BLaER1 (cell line): ENCODE measurements at regions not wholly inside any gene's neighbourhood (a gene's known extent, or its start where the extent isn't known, plus 50 kb on each side); places are given as distances from the start of the nearest gene placed in this dataset.

Experiments
- H3K27ac ChIP-seq: shearing (Covaris generic); formaldehyde crosslinking; 2 replicates; pipeline ENCODE4 v1.8.1; 2022
- H3K27me3 ChIP-seq: shearing (Covaris generic); formaldehyde crosslinking; 2 replicates; pipeline ENCODE4 v1.8.1; 2022
- H3K36me3 ChIP-seq: shearing (Covaris generic); formaldehyde crosslinking; 2 replicates; pipeline ENCODE4 v1.8.1; 2022
- H3K4me1 ChIP-seq: shearing (Covaris generic); formaldehyde crosslinking; 2 replicates; pipeline ENCODE4 v1.8.1; 2022
- H3K4me2 ChIP-seq: shearing (Covaris generic); formaldehyde crosslinking; 2 replicates; pipeline ENCODE4 v1.8.1; 2022
- H3K4me3 ChIP-seq: shearing (Covaris generic); formaldehyde crosslinking; 2 replicates; pipeline ENCODE4 v1.8.1; 2022
- H3K9ac ChIP-seq: shearing (Covaris generic); formaldehyde crosslinking; 2 replicates; pipeline ENCODE4 v1.8.1; 2022
- H3K9me3 ChIP-seq: shearing (Covaris generic); formaldehyde crosslinking; 2 replicates; pipeline ENCODE4 v1.8.1; 2022
- H4K20me1 ChIP-seq: shearing (Covaris generic); formaldehyde crosslinking; 2 replicates; pipeline ENCODE4 v1.8.1; 2022
- Cebpa-rat ChIP-seq: shearing (Covaris generic); IDR thresholded peaks from 2 replicates; pipeline ENCODE4 v1.8.1; 2022

DNA sequence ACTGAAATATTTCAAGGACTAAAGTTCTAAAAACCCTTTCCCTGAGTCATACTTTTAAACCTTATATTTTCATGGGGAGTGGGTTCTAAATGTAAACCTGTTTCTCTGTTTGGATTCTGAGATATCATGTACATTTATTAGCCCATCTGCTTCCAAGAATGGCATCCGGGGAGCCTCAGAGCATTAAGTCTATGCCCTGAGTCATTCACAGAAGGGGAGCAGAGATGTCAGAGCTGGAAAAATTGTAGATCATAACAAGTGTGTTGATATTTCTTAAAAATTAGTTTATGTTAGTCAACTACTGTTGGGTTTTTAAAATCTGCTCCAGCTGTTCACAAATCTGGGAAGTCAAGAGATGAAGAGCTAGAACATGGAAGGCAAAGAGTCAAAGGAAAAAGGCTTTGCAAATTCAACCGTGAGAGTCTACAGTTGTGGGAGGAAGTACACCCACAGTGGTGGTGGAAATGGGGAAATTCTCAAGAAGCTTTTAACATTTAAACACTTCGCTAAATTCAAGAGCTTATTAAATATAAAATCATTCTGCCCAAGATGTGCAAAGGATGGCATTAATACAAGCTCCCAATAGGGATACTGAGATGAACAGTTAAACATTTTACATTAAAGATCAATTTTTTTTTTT is 70.5 kb upstream of the FLRT2 start:
- Histone ChIP-seq H3K9ac (no peak overlapping the region), H3K4me2 (no peak overlapping the region), H3K4me1 (no peaks in the 10 kb centered on the region), H3K27ac (no peak overlapping the region), H4K20me1 (no peaks in the 10 kb centered on the region), H3K36me3 (no peaks in the 10 kb centered on the region), H3K27me3 (no peaks in the 10 kb centered on the region), H3K9me3 (no peaks in the 10 kb centered on the region), H3K4me3 (no peak overlapping the region)
- no peak for TF ChIP-seq Cebpa-rat

DNA sequence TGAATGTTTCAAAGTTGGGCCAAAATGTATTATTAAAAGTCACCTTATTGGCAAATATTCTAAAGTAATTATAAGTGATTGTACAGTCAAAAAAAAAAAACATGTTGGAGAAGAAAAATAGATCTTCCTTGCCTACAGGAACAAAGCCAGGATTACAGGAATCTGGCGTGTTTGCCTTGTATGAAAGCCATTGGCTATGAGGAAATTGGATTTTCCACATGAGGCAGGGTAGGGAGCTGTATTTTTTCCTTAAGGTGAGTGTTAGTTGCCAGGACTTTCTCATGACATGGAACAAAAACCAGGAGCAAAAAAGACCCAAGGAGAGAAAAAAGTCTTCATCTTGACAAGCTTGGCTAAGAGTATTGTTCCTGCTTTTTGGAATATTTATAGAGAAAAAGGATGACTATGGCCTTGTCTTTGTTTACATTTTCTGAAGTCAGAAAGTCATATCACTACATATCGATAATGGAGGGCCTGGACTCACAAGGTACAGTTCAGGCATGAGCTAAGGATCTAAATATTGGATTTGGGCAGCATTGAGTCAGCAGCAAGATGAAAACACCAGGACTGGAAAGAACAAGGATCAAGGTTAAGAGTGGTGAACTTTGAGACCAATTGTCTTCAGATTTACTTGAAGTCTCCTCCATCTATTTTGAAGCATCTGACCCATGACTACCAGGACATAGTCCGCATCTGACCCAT is 68.4 kb upstream of the FLRT2 start:
- H4K20me1 ChIP-seq, result no peaks in the 10 kb centered on the region
- no peaks in the 10 kb centered on the region for H3K36me3 ChIP-seq
- no peaks in the 10 kb centered on the region for H3K9me3 ChIP-seq
- TF ChIP-seq Cebpa-rat, result no peak
- no peak overlapping the region for H3K4me2 ChIP-seq
- no peak overlapping the region for H3K27ac ChIP-seq
- no peak overlapping the region for H3K4me3 ChIP-seq
- no peaks in the 10 kb centered on the region for H3K27me3 ChIP-seq
- no peak overlapping the region for H3K9ac ChIP-seq
- H3K4me1 ChIP-seq, result no peaks in the 10 kb centered on the region

DNA sequence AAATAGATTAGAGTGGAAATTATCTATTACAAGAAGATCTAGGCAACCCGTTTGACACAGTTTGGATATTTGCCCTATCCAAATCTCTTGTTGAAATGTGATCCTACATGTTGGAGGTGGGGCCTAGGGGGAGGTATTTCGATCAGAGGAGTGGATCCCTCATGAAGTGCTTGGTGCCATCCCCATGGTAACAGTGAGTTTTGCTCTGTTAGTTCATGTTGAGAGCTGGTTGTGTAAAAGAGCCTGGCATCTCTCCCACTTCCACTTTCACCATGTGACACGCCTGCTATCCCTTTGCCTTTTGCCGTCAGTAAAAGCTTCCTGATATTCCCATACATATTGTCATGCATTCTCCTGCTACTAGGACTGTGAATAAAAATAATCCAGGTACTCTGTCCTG is 66.4 kb upstream of the FLRT2 start:
- TF ChIP-seq Cebpa-rat, result no peak
- Histone ChIP-seq H3K9ac (no peak overlapping the region), H3K27me3 (no peaks in the 10 kb centered on the region), H3K27ac (no peak overlapping the region), H3K9me3 (no peaks in the 10 kb centered on the region), H3K4me3 (no peak overlapping the region), H4K20me1 (no peaks in the 10 kb centered on the region), H3K4me1 (no peaks in the 10 kb centered on the region), H3K36me3 (no peaks in the 10 kb centered on the region), H3K4me2 (no peak overlapping the region)

DNA sequence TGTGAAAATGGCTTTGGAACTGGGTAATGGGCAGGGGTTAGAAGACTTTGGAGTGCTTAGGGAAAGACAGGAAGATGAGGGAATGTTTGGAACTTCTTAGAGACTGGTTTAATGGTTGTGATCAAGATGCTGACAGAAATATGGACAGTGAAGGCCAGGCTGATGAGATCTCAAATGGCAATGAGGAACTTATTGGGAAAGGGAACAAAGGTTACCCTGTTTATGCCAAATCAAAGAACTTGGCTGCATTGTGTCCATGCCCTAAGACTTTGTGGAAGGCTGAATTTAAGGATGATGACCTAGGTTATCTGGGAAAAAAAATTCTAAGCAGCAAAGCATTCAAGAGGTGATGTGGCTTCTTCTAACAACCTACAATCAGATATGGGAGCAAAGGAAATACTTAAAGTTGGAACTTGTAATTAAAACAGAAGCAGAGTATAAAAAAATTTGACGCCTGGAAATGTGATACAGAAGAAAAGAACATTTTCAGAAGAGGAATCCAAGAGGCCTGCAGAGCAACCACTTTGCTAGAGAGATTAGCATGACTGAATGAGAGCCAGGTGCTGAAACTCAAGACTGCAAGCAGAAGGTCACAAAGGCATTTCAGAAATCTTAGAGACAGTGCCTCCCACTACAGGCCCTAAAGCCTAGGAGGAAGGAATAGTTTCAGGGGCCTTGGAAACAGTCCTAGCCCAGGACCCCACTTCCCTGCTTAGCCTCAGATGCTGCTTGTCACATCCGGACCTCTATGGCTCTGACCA is 65.6 kb upstream of the FLRT2 start:
- Histone ChIP-seq H3K9me3 (no peaks in the 10 kb centered on the region), H3K4me2 (no peak overlapping the region), H3K4me1 (no peaks in the 10 kb centered on the region), H3K27ac (no peak overlapping the region), H3K9ac (no peak overlapping the region), H3K4me3 (no peak overlapping the region), H4K20me1 (no peaks in the 10 kb centered on the region), H3K27me3 (no peaks in the 10 kb centered on the region), H3K36me3 (no peaks in the 10 kb centered on the region)
- no peak for TF ChIP-seq Cebpa-rat

DNA sequence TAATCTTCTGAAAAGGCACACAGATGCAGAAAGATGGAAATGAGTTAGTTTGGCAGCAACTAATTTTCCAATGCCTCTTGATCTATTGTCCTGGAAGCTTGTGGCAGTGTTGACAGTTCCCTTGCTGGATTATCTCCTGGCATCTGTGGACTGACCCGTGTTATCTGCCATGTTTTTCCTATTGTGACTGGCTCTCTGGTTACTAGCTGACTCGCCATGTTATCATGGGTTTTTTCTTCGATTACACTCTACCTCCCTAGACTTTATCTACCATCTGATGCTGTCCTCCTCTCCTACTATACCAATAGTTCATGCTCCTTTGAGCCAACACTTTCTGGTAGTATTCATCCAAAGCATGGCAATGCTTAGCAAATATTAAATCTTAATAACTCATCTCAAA is 63.3 kb upstream of the FLRT2 start:
- H3K36me3 ChIP-seq, result no peaks in the 10 kb centered on the region
- no peaks in the 10 kb centered on the region for H3K4me1 ChIP-seq
- H3K9me3 ChIP-seq, result no peaks in the 10 kb centered on the region
- no peak overlapping the region for H3K4me3 ChIP-seq
- H3K27me3 ChIP-seq, result no peaks in the 10 kb centered on the region
- H3K27ac ChIP-seq, result no peak overlapping the region
- no peak overlapping the region for H3K9ac ChIP-seq
- no peak overlapping the region for H3K4me2 ChIP-seq
- H4K20me1 ChIP-seq, result no peaks in the 10 kb centered on the region
- no peak for TF ChIP-seq Cebpa-rat

DNA sequence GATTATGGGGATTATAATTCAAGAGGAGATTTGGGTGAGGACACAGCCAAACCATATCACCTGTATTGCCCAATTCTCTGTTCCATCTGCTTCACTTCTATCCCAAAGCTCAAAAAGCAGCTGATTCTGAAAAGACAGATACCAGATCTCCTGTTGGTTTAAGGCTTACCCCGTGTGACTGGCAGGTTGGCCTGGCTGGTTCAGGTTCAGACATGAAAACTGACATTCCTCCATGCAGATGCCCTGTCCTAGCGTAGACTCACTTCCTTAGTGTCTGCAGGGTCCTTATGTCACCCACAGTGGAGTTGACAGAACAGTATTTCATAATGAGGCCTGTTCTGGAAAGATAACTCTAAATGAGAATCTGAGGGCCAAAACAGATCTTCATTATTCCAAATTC is 61.1 kb upstream of the FLRT2 start:
- no peaks in the 10 kb centered on the region for H4K20me1 ChIP-seq
- H3K4me1 ChIP-seq, result no peaks in the 10 kb centered on the region
- no peak overlapping the region for H3K9ac ChIP-seq
- no peaks in the 10 kb centered on the region for H3K27me3 ChIP-seq
- H3K9me3 ChIP-seq, result no peaks in the 10 kb centered on the region
- no peak overlapping the region for H3K4me3 ChIP-seq
- no peak overlapping the region for H3K4me2 ChIP-seq
- no peak overlapping the region for H3K27ac ChIP-seq
- no peaks in the 10 kb centered on the region for H3K36me3 ChIP-seq
- no peak for TF ChIP-seq Cebpa-rat

DNA sequence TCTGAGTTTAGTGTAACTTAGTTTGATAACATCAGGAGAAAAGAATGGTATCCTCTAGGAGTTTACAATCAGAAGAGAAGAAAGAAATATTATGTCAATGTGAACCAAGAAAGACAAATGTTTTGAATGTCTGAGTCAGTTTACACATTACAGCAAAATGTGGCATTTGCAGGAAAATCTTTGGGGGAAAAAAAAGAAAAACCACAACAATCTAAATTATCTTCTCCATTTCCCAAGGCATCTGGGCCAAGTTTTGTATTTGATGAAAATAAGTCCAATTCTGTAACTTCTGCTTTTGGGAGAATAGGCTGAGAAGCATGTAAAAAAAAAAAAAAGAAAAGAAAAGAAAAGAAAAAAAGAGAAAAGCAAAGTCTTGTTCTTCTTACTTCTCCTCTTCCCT is 58.8 kb upstream of the FLRT2 start:
- H3K4me3 ChIP-seq, result no peak overlapping the region
- H3K36me3 ChIP-seq, result no peaks in the 10 kb centered on the region
- H3K27ac ChIP-seq, result no peak overlapping the region
- H4K20me1 ChIP-seq, result no peaks in the 10 kb centered on the region
- no peaks in the 10 kb centered on the region for H3K27me3 ChIP-seq
- no peaks in the 10 kb centered on the region for H3K4me1 ChIP-seq
- no peaks in the 10 kb centered on the region for H3K9me3 ChIP-seq
- no peak overlapping the region for H3K9ac ChIP-seq
- no peak for TF ChIP-seq Cebpa-rat
- H3K4me2 ChIP-seq, result no peak overlapping the region

DNA sequence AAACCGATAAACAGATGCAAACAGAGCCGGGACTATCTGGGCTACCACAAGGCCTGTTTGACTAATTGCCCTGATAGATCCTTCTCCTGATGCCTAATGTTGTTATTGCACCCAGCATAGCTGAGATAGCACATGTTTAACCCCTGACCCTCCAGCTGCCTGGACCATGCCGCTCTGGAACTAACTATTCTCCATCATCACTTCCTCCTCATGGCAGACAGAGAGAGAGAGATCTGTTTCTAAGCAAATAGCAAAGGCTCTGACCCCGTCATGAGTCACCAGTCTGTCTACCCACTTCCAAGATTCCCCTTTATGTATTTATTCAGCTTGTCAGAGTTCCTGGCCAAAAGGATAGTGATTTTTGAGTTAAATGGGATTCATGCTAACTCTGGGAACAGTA is 58.2 kb upstream of the FLRT2 start:
- no peak overlapping the region for H3K9ac ChIP-seq
- H3K27me3 ChIP-seq, result no peaks in the 10 kb centered on the region
- no peak for TF ChIP-seq Cebpa-rat
- no peaks in the 10 kb centered on the region for H3K4me1 ChIP-seq
- H3K27ac ChIP-seq, result no peak overlapping the region
- H3K4me2 ChIP-seq, result no peak overlapping the region
- H4K20me1 ChIP-seq, result no peaks in the 10 kb centered on the region
- no peaks in the 10 kb centered on the region for H3K36me3 ChIP-seq
- no peak overlapping the region for H3K4me3 ChIP-seq
- H3K9me3 ChIP-seq, result no peaks in the 10 kb centered on the region

DNA sequence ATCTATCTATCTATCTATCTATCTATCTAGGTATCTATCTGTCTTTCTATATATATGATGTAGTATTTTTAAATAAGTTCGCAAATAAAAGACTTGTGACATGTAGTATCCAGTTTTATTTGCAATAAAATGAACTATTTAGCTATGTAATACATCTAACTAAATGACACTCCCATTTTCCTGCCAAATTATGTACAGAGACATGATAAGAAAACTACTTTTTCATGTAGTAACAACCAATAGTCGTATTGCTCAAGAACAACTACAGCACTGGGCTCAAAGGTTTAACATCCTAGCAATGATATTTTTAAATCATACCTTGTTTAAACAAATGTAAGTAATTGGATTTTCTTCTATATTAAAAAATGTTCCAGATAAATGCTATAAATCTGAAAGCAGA is 55.5 kb upstream of the FLRT2 start:
- Histone ChIP-seq H3K36me3 (no peaks in the 10 kb centered on the region), H3K9ac (no peak overlapping the region), H3K4me1 (no peaks in the 10 kb centered on the region), H3K4me2 (no peak overlapping the region), H3K27me3 (no peaks in the 10 kb centered on the region), H3K4me3 (no peak overlapping the region), H3K9me3 (no peaks in the 10 kb centered on the region), H4K20me1 (no peaks in the 10 kb centered on the region), H3K27ac (no peak overlapping the region)
- TF ChIP-seq Cebpa-rat, result no peak

DNA sequence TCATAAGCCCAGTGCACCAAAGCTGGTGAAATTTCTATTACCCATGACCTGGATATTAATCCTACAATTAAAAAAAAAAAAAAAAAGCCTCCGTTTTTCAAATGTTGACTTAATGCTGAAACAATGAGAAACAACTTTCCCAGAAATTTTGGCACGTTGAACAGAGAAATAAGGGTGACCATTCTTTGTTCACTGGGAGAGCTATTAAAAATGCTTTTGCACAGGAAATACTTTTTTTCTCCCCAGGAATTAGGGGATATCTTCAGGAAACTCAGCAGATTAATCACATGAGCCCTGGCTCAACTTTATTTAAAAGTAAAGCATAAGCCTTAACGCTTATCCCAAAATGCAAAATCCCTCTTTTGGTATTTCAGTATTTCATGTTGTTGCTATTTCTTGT is 54.8 kb upstream of the FLRT2 start:
- Histone ChIP-seq H3K4me2 (no peak overlapping the region), H3K36me3 (no peaks in the 10 kb centered on the region), H3K9ac (no peak overlapping the region), H3K27me3 (no peaks in the 10 kb centered on the region), H3K27ac (no peak overlapping the region), H3K9me3 (no peaks in the 10 kb centered on the region), H4K20me1 (no peaks in the 10 kb centered on the region), H3K4me3 (no peak overlapping the region), H3K4me1 (no peaks in the 10 kb centered on the region)
- no peak for TF ChIP-seq Cebpa-rat
